MCF 10A (cell line): ENCODE measurements at regions not wholly inside any gene's neighbourhood (a gene's known extent, or its start where the extent isn't known, plus 50 kb on each side); places are given as distances from the start of the nearest gene placed in this dataset.

Source experiments
- BruUV-seq: library from RNA; stranded (reverse); fragments of 400-500 nt; replicated peaks from 2 replicates; lab custom pipeline; 2021; lab: Mats Ljungman, UMichigan
- CTCF ChIA-PET: fragments of 300-600 bp; sonication (Branson Sonifier 250); formaldehyde crosslinking; extraction: SDS; loops from one replicate; lab custom pipeline; 2021; ENCODE audit warnings: antibody characterized with exemption, inconsistent platforms; lab: Yijun Ruan, JAX
- POLR2A ChIA-PET: fragments of 300-600, 350-650 bp; sonication (Branson Sonifier 250); formaldehyde crosslinking; extraction: SDS; loops from one replicate; lab custom pipeline; 2020; ENCODE audit warnings: antibody characterized with exemption, inconsistent platforms; lab: Yijun Ruan, JAX
- DNase-seq: peaks from one replicate; pipeline ENCODE4 v3.0.0-alpha.2; 2018; ENCODE audit not compliant: unreplicated experiment
- H3K27ac Mint-ChIP-seq: one replicate; pipeline ENCODE4 v1.8.0; 2022; ENCODE audit warnings: mild to moderate bottlenecking, low read depth, mixed read lengths; ENCODE audit not compliant: unreplicated experiment
- H3K27me3 Mint-ChIP-seq: one replicate; pipeline ENCODE4 v1.8.0; 2022; ENCODE audit warnings: mixed read lengths; ENCODE audit not compliant: insufficient read depth, unreplicated experiment
- H3K36me3 Mint-ChIP-seq: one replicate; pipeline ENCODE4 v1.8.0; 2022; ENCODE audit warnings: mild to moderate bottlenecking, moderate library complexity, mixed read lengths; ENCODE audit not compliant: insufficient read depth, unreplicated experiment
- H3K4me1 Mint-ChIP-seq: one replicate; pipeline ENCODE4 v1.8.0; 2022; ENCODE audit warnings: mixed read lengths; ENCODE audit not compliant: insufficient read depth, unreplicated experiment
- H3K4me3 Mint-ChIP-seq: one replicate; pipeline ENCODE4 v1.8.0; 2022; ENCODE audit warnings: mild to moderate bottlenecking, moderate library complexity, mixed read lengths; ENCODE audit not compliant: unreplicated experiment
- H3K9me3 Mint-ChIP-seq: one replicate; pipeline ENCODE4 v1.8.0; 2022; ENCODE audit warnings: mixed read lengths; ENCODE audit not compliant: unreplicated experiment
- intact Hi-C: fragments of 100-400 bp; cut with micrococcal nuclease; formaldehyde crosslinking; loops from 2 replicates; pipeline ENCODE4 v1.14.1; 2022
- TF ChIP-seq, protein P1 (sequence below): fragments of 200-600 bp; IDR thresholded peaks from one replicate; pipeline ENCODE4 v1.8.0; 2022; ENCODE audit warnings: antibody characterized with exemption, mild to moderate bottlenecking; ENCODE audit not compliant: unreplicated experiment

DNA sequence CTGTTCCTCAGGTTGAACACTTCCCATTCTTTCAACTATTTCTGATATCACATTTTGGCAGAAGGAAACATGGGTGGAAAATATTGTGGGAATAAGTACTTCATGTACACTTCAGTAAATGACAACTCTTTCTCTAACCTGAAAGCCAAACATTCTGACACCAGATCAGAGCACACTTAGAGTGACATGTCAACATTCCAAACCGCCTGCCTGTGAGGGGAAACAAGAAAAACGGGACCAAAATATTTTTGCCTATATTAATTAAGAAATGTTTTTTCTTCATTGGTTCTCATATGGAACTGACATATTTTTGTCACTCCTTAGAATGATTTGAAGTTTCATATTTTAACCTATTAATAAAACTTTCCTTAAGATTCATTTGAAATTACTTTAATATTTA, 483.1 kb downstream of the MAFB start:
- BruUV-seq: no TSS peak
- ChIA-PET CTCF (no interaction called here), POLR2A (no interaction called here)
- DNase-seq: no peak
- Mint-ChIP-seq H3K9me3 (peaks cover 9% of the 10 kb centered on the region), H3K36me3 (no peaks in the 10 kb centered on the region), H3K27ac (no peak overlapping the region), H3K4me3 (no peak overlapping the region), H3K27me3 (peaks cover 13% of the 10 kb centered on the region), H3K4me1 (no peaks in the 10 kb centered on the region)
- intact Hi-C loops: no loop called here
- TF ChIP-seq, protein P1, sequence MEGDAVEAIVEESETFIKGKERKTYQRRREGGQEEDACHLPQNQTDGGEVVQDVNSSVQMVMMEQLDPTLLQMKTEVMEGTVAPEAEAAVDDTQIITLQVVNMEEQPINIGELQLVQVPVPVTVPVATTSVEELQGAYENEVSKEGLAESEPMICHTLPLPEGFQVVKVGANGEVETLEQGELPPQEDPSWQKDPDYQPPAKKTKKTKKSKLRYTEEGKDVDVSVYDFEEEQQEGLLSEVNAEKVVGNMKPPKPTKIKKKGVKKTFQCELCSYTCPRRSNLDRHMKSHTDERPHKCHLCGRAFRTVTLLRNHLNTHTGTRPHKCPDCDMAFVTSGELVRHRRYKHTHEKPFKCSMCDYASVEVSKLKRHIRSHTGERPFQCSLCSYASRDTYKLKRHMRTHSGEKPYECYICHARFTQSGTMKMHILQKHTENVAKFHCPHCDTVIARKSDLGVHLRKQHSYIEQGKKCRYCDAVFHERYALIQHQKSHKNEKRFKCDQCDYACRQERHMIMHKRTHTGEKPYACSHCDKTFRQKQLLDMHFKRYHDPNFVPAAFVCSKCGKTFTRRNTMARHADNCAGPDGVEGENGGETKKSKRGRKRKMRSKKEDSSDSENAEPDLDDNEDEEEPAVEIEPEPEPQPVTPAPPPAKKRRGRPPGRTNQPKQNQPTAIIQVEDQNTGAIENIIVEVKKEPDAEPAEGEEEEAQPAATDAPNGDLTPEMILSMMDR: no peak

DNA sequence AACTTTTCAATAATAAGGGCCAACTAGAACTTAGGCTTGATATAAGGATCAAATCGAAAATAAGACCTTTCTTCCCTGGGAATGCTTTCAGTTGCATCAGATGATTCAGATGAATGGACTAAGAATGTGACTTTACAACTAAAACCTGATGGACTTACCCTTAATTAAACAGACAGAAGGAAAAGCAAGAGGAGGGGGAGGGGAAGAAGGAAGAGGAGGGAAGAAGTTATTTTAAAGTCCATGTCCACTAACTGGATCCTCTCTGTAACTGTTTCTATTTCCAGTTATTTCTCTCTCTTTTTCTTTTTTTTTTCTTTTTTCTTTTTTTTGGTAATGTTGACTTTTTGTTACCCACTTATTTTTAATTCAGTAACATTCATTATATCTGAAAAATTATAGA, 486.0 kb downstream of the MAFB start:
- TF ChIP-seq, protein P1: no peak
- DNase-seq: no peak
- ChIA-PET CTCF (interaction anchor here (1.2 kb wide), 1 partner anchor 1495 kb away, joined by 3 read pairs; no protein-coding TSS in a partner anchor), POLR2A (no interaction called here)
- Mint-ChIP-seq H3K4me1 (no peaks in the 10 kb centered on the region), H3K9me3 (peaks cover 7% of the 10 kb centered on the region), H3K27me3 (peaks cover 13% of the 10 kb centered on the region), H3K36me3 (no peaks in the 10 kb centered on the region), H3K27ac (no peak overlapping the region), H3K4me3 (no peak overlapping the region)
- intact Hi-C loops: no loop called here
- no TSS peak for BruUV-seq

DNA sequence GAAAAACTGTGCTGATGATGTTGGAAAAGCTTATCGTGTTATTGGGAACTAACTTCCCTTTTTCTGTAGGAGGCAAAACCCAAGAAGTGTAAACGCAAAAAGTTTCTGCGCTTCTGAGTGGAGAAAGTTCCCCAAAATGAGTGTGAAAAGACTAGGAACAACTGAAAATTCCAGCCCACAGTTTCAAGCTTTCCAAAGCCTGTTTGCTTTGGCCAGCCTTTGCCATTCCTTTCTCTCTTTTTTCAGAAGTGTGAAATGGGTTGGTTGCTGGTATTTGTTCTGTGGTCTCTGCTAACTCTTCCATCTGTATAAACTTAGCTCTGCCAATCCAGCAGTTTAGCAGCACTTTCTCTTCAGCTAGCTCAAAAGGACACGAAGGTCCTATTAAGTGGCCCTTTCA, 491.3 kb downstream of the MAFB start:
- ChIA-PET POLR2A (interaction anchor here (0.7 to 1.3 kb wide), 4 partner anchors 9 to 354 kb away, joined by 3 to 4 read pairs (median 3); no protein-coding TSS in a partner anchor), CTCF (interaction anchor here (0.6 to 3.0 kb wide), 3 partner anchors 38 to 1085 kb away, joined by 3 to 14 read pairs (median 3); no protein-coding TSS in a partner anchor)
- H3K4me3 Mint-ChIP-seq: no peak overlapping the region
- H3K36me3 Mint-ChIP-seq: no peaks in the 10 kb centered on the region
- TF ChIP-seq, protein P1: no peak
- no peak for DNase-seq
- H3K9me3 Mint-ChIP-seq: no peaks in the 10 kb centered on the region
- intact Hi-C loops: no loop called here
- H3K27me3 Mint-ChIP-seq: no peaks in the 10 kb centered on the region
- no TSS peak for BruUV-seq
- H3K4me1 Mint-ChIP-seq: no peaks in the 10 kb centered on the region
- H3K27ac Mint-ChIP-seq: no peak overlapping the region

DNA sequence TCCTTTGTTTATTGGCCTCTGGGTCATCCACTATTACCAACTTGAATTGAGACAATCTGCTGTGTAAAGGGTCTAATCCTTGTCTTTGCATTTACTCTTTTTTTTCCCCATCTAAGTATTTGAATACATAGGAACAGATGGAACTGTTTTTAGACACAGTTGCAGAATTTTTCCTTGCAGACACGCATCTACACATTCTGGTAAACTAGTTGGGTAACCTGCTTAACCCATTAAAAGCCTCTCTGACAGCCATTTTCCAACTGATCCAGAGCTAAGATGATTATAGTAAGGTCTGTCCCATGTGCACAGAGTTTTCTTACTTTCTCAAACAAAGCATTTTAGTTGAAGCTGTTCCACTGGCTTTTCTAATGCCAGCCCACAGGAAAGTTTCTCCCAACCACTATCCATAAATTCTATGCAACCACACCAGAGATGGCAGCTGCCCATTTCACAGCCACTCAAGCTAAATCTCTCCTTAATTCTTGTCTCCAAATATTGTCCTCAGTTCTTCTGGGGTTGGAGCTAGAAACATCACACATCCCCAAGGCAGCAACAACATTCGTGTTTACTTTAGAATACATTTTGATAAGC, 492.1 kb downstream of the MAFB start:
- H3K4me1 Mint-ChIP-seq: no peaks in the 10 kb centered on the region
- no peaks in the 10 kb centered on the region for H3K27me3 Mint-ChIP-seq
- intact Hi-C loops: no loop called here
- no peak overlapping the region for H3K4me3 Mint-ChIP-seq
- ChIA-PET POLR2A (interaction anchor here (0.6 to 0.8 kb wide), 3 partner anchors 14 to 1260 kb away, joined by 3 to 6 read pairs (median 3); no protein-coding TSS in a partner anchor), CTCF (interaction anchor here (0.6 to 3.0 kb wide), 3 partner anchors 37 to 1085 kb away, joined by 3 to 14 read pairs (median 3); no protein-coding TSS in a partner anchor)
- no peaks in the 10 kb centered on the region for H3K36me3 Mint-ChIP-seq
- TF ChIP-seq, protein P1: no peak
- H3K9me3 Mint-ChIP-seq: no peaks in the 10 kb centered on the region
- no TSS peak for BruUV-seq
- no peak overlapping the region for H3K27ac Mint-ChIP-seq
- DNase-seq: no peak
